GM21367 (cell line): ENCODE measurements at regions not wholly inside any gene's neighbourhood (a gene's known extent, or its start where the extent isn't known, plus 50 kb on each side); places are given as distances from the start of the nearest gene placed in this dataset.
"Not testable (repeated sequence)": the region's sequence is repeated elsewhere in the genome, so short reads cannot be mapped to it uniquely, and the experiment has no call there.

ENCODE experiments used
- ATAC-seq: cut with Tn5 transposase; IDR thresholded peaks from one replicate; pipeline ENCODE4 v1.9.1; 2021; ENCODE audit not compliant: unreplicated experiment

DNA sequence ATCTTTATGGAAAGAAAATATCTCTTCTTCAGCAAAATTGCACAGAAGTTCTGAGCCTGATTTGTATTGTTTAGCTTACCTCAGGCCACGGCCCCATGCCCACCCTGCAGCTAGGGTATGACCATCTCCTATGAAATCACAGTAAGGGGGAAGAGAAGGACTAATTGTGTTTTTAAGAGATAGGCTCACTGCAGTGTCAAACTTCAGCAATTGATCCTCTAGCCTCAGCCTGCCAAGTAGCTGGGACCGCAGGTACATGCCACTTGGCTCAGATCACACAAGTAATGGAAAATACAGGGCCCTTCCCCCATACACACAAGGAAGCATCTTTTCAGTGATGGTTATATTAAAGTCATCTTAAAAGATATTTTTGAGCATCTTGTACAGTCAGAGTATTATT, 60.0 kb downstream of the DMAC1 start:
- ATAC-seq: no peak

GRCh38 chr9:7735311-7735710, 64.3 kb downstream of the DMAC1 start:
- ATAC-seq: no peak

DNA sequence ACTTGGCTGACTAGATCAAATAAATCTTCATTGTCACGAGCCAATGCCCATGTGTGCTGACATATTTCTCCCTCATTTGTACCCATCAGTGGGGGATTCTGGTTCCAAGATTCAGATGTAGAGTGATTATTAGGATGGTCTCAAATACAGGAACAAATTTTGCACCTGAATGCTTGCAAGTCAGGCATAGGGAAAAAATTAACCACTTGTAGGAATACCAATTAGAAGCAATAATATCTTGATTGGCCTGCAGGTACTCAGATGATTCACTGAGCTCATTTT, 69.5 kb downstream of the DMAC1 start:
- ATAC-seq: no peak

- no peak for ATAC-seq
Measured at GRCh38 chr9:7729371-7730163, 70.0 kb downstream of the DMAC1 start.

DNA sequence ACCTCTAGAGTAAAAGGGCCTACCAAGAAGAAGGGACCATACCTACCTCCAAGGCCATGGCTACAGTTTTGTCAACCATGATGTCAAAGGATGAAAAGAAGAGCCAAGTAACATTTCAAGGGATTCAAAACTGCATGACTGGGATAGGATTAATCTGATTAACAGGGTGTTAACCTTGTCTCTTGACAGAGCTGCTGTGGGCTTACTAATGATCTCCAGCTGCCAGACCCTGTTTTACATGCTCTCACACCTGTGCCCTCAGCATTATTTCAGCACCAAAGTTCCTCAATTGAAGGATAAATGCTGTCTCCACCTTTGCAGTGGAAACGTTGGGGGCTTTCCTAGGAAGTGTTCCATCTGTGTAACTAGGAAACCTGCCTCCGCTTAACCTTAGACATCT, 78.3 kb downstream of the DMAC1 start:
- ATAC-seq: no peak

DNA sequence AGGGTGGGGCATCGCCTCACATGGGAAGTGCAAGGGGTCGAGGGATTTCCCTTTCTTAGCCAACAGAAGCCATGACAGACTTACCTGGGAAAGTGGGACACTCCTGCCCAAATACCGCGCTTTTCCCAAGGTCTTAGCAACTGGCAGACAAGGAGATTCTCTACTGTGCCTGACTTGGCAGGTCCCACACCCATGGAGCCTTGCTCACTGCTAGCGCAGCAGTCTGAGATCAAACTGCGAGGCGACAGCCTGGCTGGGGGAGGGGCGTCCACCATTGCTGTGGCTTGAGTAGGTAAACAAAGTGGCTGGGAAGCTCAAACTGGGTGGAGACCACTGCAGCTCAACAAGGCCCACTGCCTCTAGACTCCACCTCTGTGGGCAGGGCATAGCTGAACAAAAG, 86.5 kb downstream of the DMAC1 start:
- not testable (repeated sequence) for ATAC-seq

- ATAC-seq: no peak
Measured at GRCh38 chr9:7710686-7711085, 88.9 kb downstream of the DMAC1 start.

DNA sequence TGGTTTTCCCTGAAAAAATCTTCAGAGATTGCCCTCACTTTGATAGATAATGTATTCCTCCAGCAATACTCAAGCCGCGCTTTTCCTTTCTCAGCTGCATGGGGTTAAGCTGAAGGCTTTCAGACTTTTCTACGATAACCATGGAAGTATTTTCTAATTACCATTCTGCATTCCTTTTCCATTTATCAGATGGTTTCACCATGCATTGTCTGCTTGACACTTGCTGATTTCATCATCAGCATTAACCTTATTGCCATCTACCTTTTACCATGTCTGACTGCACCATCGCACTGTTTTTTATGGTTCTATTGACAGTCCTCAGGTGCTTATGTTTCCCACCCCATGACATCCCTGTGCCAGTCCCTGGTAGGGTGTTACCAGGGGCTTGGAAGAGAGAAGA, 91.6 kb downstream of the DMAC1 start:
- ATAC-seq: no peak

DNA sequence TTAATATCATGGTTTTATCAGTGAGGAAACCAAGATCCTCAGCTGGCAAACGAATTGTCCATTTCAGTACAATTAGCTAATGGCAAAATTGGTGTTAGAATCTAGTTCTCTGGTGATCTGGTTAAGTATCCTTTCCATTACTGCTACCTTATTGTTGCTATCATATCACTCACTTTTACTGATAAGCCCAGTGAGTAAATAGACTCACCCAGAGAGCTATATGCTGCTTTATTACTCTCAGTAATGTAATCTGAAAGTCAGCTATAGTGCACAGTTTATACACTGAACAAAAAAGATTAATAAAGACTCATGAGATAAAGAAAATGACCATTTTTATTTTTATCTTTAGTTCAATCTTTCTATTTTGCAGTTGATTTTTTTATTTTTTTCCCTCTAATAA, 95.0 kb downstream of the DMAC1 start:
- ATAC-seq: no peak

GRCh38 chr9:7691909-7692308, 107.7 kb downstream of the DMAC1 start:
- ATAC-seq: no peak

- no peak for ATAC-seq
Measured at GRCh38 chr9:7690014-7690413, 109.6 kb downstream of the DMAC1 start.

DNA sequence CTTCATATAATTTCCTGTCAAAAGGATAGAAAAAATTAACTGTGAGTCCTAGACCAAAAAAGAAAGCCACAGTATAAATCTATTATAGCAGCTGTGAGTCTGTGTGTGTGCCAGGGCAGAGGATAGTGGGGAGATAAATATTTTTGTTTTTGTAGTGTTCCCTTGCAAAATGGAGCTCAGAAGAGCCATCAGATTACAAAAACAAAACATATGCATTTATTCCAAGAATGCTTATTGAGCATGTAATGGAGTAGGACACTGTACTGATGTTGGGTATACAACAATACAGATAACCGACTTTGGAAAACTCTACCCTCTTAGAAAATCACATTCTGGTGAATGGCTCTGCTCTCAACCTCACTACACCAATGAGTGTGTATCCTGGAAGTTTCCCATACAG, 111.0 kb downstream of the DMAC1 start:
- ATAC-seq: no peak

DNA sequence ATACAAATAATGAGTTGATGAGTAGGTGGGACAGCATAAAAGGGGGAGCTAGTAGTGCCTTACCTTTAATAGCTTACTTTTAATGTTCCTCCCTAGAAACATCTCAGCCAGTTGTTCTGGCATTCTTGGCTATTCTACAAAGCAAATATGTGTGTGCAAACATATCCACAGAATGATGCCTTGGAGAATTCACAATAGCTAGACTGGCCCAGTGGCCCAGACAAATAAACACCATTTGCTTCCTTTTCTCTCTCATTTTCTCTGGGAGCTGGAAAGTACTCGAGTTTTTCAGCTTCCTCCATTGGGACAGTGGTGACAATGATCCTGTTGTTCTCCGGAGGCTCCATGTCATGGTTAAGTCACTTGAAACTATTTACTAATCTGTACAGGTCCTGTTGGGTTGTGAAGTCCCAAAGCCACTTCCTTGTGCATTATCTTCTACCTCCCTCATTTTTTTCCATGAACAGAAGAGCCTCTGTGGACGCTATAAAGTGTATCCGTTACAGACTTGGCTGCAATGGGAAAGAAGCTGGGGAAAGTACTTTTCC, 122.9 kb downstream of the DMAC1 start:
- ATAC-seq: no peak

GRCh38 chr9:7671847-7672246, 127.7 kb downstream of the DMAC1 start:
- ATAC-seq: no peak

- no peak for ATAC-seq
Measured at GRCh38 chr9:7668541-7668940, 131.0 kb downstream of the DMAC1 start.

DNA sequence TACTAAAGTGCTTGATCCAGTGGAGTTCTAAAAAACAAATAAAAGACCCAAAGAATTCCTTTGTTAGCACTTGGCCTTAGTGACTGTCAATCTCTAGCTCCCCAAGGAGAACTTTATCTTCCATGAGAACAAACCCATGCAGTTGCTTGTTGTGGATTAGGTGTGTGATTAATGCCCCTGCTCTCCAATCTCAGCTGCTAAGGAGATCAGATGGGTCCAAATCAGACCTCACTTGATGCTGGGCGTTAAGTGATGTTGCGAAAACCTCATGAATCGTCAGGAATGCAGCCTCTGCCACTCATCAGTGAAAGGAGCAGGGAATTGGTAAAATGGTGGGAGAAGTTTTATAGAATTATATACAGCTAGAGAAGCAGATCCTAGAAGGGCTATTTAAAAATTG, 133.7 kb downstream of the DMAC1 start:
- ATAC-seq: no peak

GRCh38 chr9:7659766-7660165, 139.8 kb downstream of the DMAC1 start:
- ATAC-seq: no peak

GRCh38 chr9:7656636-7657035, 142.9 kb downstream of the DMAC1 start:
- no peak for ATAC-seq

GRCh38 chr9:7653262-7653661, 146.3 kb downstream of the DMAC1 start:
- ATAC-seq: no peak

DNA sequence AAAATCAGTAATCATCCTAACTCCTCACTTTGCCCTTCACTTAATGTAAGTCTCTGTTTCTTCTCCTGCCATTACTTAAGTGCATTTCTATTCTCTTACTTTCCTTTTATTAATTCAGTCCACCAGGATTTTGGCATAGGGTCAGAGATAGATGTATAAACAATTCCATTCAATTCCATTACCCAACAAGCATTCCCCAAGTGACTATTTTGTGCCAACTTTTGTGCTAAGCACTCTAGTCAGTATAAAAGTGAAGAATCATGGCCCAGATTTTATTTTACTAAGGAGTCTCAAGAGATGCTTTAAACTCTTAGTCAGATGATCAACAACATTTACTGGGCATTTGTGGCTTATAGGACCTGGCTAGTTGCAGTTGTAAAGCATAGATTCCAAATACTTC, 159.3 kb downstream of the DMAC1 start:
- no peak for ATAC-seq

GRCh38 chr9:7639471-7639870, 160.1 kb downstream of the DMAC1 start:
- no peak for ATAC-seq

GRCh38 chr9:7636838-7637467, 162.6 kb downstream of the DMAC1 start:
- ATAC-seq: no peak

GRCh38 chr9:7636309-7636708, 163.3 kb downstream of the DMAC1 start:
- ATAC-seq: no peak
